DMS153 (cell line): ENCODE measurements at regions not wholly inside any gene's neighbourhood (a gene's known extent, or its start where the extent isn't known, plus 50 kb on each side); places are given as distances from the start of the nearest gene placed in this dataset.
"Not testable (repeated sequence)": the region's sequence is repeated elsewhere in the genome, so short reads cannot be mapped to it uniquely, and the experiment has no call there.

Experiments used
- DNase-seq: peaks from one replicate; lab custom pipeline; 2025; lab: John Stamatoyannopoulos, UW

DNA sequence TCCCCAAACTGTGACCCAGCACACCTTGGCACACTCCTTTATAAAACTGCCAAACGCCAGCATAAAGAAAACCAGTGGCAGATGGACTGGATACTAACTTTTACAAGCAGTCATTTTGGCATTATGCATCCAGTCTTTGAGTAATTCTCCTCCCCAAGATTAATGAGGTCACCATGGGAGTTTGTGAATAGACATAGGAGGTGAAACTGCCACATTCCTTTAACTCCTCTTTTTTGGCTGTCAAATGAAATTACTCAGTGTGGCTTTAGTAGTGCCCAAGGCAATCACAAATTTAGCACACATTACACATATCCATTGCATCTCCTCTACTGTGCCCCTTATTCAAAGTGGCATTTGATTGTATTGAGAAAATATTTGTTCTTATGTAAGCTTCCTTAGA lies 315.3 kb upstream of the FGF13 start:
- no peak for DNase-seq

DNA sequence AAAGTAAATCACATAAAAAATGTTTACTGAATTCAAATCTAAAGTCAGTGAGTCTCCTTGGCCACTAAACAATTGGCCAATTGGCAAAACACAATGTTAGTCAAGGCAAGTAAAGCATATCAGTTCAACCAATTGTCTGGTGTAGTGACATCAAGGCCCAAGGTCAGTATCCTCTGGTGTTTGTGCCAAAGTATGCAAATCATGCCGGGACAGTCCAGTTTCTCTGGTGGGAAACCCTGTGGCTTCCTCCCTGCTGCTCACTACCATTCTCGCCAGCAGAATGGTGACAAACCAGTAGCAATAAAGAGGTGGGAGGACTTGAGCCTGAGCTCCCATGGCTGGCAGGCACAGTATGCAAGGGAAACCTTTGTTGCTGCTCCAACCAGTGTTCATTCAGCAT lies 314.9 kb upstream of the FGF13 start:
- DNase-seq = no peak

GRCh38 chrX:139025816-139026215 lies 314.3 kb upstream of the FGF13 start:
- no peak for DNase-seq

- no peak for DNase-seq
These were observed 312.0 kb upstream of the FGF13 start for GRCh38 chrX:139023531-139023930.

GRCh38 chrX:139020801-139021200 lies 309.3 kb upstream of the FGF13 start:
- DNase-seq = no peak

GRCh38 chrX:139018436-139018835 lies 306.9 kb upstream of the FGF13 start:
- DNase-seq = no peak

- no peak for DNase-seq
These were observed 304.1 kb upstream of the FGF13 start for GRCh38 chrX:139015627-139016026.

- DNase-seq = peak; percentile 82
These were observed 296.7 kb upstream of the FGF13 start for GRCh38 chrX:139008185-139008584.

DNA sequence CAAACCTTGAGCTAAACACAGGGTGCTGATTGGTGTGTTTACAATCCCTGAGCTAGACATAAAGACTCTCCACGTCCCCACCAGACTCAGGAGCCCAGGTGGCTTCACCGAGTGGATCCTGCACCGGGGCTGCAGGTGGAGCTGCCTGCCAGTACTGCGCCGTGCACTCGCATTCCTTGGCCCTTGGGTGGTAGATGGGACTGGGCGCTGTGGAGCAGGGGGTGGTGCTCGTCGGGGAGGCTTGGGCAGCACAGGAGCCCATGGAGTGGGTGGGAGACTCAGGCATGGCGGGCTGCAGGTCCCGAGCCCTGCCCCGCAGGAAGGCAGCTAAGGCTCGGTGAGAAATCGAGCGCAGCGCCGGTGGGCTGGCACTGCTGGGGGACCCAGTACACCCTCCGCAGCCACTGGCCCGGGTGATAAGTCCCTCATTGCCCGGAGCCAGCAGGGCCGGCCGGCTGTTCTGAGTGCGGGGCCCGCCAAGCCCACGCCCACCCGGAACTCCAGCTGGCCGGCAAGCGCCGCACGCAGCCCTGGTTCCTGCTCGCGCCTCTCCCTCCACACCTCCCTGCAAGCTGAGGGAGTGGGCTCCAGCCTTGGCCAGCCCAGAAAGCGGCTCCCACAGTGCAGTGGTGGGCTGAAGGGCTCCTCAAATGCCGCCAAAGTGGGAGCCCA lies 292.5 kb upstream of the FGF13 start:
- DNase-seq = not testable (repeated sequence)

- DNase-seq = no peak
These were observed 290.8 kb upstream of the FGF13 start for GRCh38 chrX:139002319-139002718.

GRCh38 chrX:138996268-138996667 lies 284.8 kb upstream of the FGF13 start:
- DNase-seq = no peak

DNA sequence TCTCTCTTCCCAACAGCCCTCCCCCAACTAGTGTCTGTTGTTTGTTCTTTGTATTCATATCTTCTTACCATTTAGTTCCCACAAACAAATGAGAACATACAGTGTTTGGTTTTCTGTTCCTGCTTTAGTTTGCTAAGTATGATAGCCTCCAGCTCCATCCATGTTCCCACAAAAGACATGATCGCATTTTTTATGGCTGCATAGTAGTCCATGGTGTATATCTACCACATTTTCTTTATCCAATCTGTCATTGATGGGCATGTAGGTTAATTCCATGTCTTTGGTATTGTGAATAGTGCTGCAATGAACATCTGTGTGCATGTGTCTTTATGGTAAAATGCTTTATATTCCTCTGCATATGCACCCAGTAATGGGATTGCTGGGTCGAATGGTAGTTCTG lies 283.9 kb upstream of the FGF13 start:
- DNase-seq = no peak

- DNase-seq = not testable (repeated sequence)
These were observed 278.9 kb upstream of the FGF13 start for GRCh38 chrX:138990425-138990824.

GRCh38 chrX:138986866-138987265 lies 275.3 kb upstream of the FGF13 start:
- DNase-seq = no peak

DNA sequence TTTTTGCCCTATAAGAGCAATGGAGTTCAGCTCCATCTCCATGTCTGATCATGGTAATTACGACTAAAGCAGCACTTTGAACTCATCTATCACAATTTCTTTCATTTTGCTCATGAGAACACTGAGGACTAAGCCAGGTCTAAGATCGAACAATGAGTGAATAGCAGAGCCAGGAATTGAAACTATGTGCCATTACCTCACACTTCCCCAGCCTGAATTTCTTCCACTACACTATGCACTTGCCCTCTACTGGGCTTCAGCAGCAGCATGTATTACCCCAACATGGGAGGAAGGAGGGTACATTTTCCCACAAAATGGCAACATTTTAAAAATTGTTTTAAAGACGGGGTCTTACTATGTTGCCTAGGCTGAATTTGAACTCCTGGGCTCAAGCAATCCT lies 274.7 kb upstream of the FGF13 start:
- no peak for DNase-seq

GRCh38 chrX:138982365-138982764 lies 270.8 kb upstream of the FGF13 start:
- no peak for DNase-seq

DNA sequence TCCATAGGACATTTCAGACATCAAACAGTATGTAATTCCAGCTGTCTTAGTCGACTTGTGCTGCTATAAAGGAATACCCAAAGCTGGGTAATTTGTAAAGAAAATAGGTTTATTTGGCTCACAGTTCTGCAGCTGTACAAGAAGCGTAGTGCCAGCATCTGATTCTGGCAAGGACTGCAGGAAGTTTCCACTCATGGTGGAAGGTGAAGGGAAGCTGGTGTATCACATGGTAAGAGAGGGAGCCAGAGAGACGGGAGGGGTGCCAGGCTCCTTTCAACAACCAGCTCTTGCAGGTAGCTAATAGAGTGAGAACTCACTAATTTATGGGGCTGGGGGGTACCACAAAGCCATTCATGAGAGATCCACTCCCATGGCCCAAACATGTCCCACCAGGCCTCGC lies 253.0 kb upstream of the FGF13 start:
- no peak for DNase-seq

DNA sequence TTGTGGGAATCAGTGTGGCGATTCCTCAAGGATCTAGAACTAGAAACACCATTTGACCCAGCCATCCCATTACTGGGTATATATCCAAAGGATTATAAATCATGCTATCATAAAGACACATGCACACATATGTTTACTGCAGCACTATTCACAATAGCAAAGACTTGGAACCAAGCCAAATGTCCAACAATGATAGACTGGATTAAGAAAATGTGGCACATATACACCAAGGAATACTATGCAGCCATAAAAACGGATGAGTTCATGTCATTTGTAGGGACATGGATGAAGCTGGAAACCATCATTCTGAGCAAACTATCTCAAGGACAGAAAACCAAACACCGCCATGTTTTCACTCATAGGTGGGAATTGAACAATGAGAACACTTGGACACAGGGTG lies 250.9 kb upstream of the FGF13 start:
- DNase-seq = not testable (repeated sequence)

- no peak for DNase-seq
These were observed 243.5 kb upstream of the FGF13 start for GRCh38 chrX:138954976-138955375.

DNA sequence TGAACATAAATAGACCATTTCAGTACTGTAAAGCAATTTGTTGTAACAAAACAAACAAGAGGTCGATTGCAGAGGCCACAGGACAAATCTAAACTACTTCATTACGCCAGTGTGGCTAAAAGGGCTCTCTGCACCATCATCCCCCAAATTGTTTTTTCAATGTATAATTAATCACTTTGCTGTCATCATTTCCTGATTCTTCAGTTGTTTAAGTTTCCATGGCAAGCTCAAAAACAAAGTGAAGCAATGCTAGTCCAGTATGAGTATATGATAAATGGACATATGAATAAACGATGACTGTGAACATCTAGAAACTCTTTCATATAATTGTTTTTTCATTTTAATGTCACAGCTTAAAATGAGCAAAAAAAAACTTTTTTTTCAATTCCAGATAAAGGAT lies 235.4 kb upstream of the FGF13 start:
- no peak for DNase-seq

DNA sequence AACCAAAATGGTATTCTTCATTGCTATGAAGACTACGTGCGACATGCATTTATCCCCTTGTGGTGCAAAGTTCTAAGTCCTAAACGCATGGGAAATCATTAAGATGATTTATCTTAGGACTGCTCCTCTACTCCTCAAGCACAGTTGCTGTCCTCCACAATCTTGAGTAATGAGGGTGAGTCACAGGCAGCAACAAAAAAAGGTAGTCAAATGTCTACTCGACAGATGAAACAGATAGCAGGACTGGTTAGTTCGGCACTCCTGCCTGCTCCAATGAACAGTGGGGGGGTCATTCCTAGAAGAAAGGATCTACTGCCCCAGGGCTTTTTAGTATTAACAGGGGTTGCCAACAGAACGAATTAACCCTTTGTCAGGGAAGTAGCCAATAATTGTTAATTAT lies 233.7 kb upstream of the FGF13 start:
- DNase-seq = no peak

GRCh38 chrX:138939038-138939437 lies 227.5 kb upstream of the FGF13 start:
- DNase-seq = no peak

DNA sequence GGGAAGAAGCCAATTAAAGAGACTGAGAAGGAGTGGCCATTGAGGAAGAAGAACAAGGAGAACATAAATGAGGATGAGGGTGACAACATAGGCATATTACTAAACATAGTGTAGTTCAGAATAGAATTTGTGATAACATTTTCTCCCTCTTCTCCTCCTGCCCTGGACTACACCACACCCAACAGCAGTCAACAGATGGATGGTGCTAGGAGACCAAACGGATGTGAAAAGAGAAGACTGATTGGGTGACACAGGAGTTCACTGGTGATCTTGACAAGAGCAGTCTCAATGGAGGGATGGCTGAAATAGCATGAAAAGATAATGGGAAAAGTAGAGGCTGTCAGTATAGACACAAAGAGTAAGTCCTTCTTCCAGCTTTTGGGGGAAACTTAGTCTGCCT lies 226.5 kb upstream of the FGF13 start:
- DNase-seq = no peak

DNA sequence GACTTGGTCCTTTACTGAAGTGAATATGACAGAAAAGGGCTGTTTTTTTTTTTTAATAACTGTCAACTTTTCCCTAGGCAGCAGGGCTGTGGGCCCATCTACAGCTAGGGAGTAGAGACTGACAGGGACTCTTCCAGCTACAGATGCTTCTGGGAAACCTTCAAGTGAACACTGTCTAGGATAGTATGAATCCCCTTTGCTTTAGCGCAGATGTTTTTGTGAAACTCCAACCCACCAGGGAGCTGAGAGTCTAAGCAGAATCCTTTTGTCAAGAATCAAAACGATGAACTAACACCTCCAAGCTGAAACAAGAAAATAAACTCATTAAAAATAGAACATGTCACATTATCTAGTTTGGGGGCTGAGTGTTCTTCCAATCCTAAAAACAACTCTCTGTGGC lies 219.7 kb upstream of the FGF13 start:
- no peak for DNase-seq

DNA sequence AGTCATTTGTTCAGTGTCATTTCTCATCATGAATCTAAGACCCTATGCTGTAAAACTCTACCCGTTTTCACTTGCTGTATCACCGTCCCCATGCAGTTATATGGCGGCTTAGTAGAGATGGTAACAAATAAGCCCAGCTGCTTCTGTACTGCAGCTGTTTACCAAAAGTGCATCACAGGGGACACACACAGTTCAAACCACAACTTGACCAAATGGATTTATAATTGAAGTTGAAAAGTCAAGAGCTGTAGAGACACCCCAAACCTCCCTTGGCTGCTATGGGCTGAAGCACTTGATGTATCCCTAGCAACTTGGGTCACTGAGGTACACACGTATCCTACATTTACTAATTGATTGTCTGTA lies 219.0 kb upstream of the FGF13 start:
- DNase-seq = no peak
